T-cell (primary cell): ENCODE measurements at regions not wholly inside any gene's neighbourhood (a gene's known extent, or its start where the extent isn't known, plus 50 kb on each side); places are given as distances from the start of the nearest gene placed in this dataset.

Experiments used
- ATAC-seq, 4 experiments: fragments of 200-7000 bp in 3 of 4; fragments of 150-1000 bp in 1 of 4; cut with Tn5 transposase; replicated peaks in 1 of 4; 1 replicate in 3 of 4; 2 replicates in 1 of 4; pipeline ENCODE4 v1.10.0; 2021; ENCODE audit warnings: moderate library complexity in 3 of 4, mild to moderate bottlenecking in 2 of 4, moderate number of reproducible peaks in 1 of 4
- CTCF ChIA-PET, 2 donors: fragments of 300-600 bp; sonication (Branson Sonifier 250); formaldehyde crosslinking; loops; one replicate each; lab custom pipeline; 2022; ENCODE audit warnings: antibody characterized with exemption in 2 of 2; lab: Charles Lee
- POLR2A ChIA-PET, 2 donors: fragments of 300-600 bp; sonication (Branson Sonifier 250); formaldehyde crosslinking; loops; one replicate each; lab custom pipeline; 2022; ENCODE audit warnings: antibody characterized with exemption in 2 of 2; lab: Charles Lee
- DNase-seq, 35 experiments: peaks; one replicate each; pipeline versions ENCODE4 v3.0.0 to v3.0.0-alpha.2; 2013 to 2023
- H3K27ac ChIP-seq: one replicate; pipeline ENCODE4 v1.5.1; 2013; ENCODE audit warnings: low read length
- H3K27me3 ChIP-seq, 2 experiments: replicated peaks in 1 of 2; 1 replicate in 1 of 2; 2 replicates in 1 of 2; pipeline versions ENCODE4 v1.6.1 to v1.7.0; 2013; ENCODE audit warnings: low read length in 1 of 2, mixed read lengths in 1 of 2; ENCODE audit not compliant: control insufficient read depth in 2 of 2, insufficient read depth in 2 of 2; ENCODE audit errors: extremely low read depth in 1 of 2
- H3K36me3 ChIP-seq, 2 donors: 1 replicate in 1 of 2; 2 replicates in 1 of 2; pipeline versions ENCODE4 v1.6.1 to v1.7.0; 2013; ENCODE audit warnings: low read length in 1 of 2; ENCODE audit not compliant: control insufficient read depth in 2 of 2, insufficient read depth in 1 of 2; ENCODE audit errors: extremely low read depth in 1 of 2
- H3K4me1 ChIP-seq, 2 experiments: 1 replicate in 1 of 2; 2 replicates in 1 of 2; pipeline versions ENCODE4 v1.6.1 to v1.7.0; 2013; ENCODE audit warnings: low read length in 2 of 2, mixed read lengths in 1 of 2; ENCODE audit not compliant: insufficient read depth in 2 of 2, control insufficient read depth in 1 of 2; ENCODE audit errors: extremely low read depth in 1 of 2
- H3K4me3 ChIP-seq, 2 donors: 1 replicate in 1 of 2; 2 replicates in 1 of 2; pipeline versions ENCODE4 v1.5.1 to v1.7.0; 2013; ENCODE audit warnings: mild to moderate bottlenecking in 2 of 2, low read length in 1 of 2, moderate library complexity in 1 of 2; ENCODE audit not compliant: control insufficient read depth in 1 of 2; ENCODE audit errors: extremely low read depth in 1 of 2
- H3K9me3 ChIP-seq: 2 replicates; pipeline ENCODE4 v1.7.0; 2013
- H3K27ac Mint-ChIP-seq, 2 donors: one replicate each; pipeline ENCODE4 v1.8.0; 2020 to 2021; ENCODE audit warnings: mild to moderate bottlenecking in 2 of 2, mixed read lengths in 2 of 2
- H3K27me3 Mint-ChIP-seq, 2 donors: one replicate each; pipeline ENCODE4 v1.8.0; 2021 to 2022; ENCODE audit warnings: mixed read lengths in 2 of 2
- H3K36me3 Mint-ChIP-seq: one replicate; pipeline ENCODE4 v1.8.0; 2021; ENCODE audit warnings: mixed read lengths
- H3K4me1 Mint-ChIP-seq, 3 donors: one replicate each; pipeline ENCODE4 v1.8.0; 2020 to 2022; ENCODE audit warnings: mixed read lengths in 3 of 3, mild to moderate bottlenecking in 1 of 3
- H3K4me3 Mint-ChIP-seq, 3 donors: one replicate each; pipeline ENCODE4 v1.8.0; 2020 to 2022; ENCODE audit warnings: mild to moderate bottlenecking in 3 of 3, mixed read lengths in 3 of 3, moderate library complexity in 3 of 3
- H3K9me3 Mint-ChIP-seq, 3 donors: one replicate each; pipeline ENCODE4 v1.8.0; 2020 to 2022; ENCODE audit warnings: mixed read lengths in 3 of 3
- WGBS: methylation state at CpG from one replicate; pipeline ENCODE4 v1.1.5; 2013; ENCODE audit warnings: missing lambda C conversion rate; ENCODE audit not compliant: insufficient coverage; 5-methylcytosine and 5-hydroxymethylcytosine counted together

- Histone ChIP-seq H3K36me3 (no peaks in the 10 kb centered on the region), H3K4me1 (peaks cover 10 to 12% of the 10 kb centered on the region in 2 experiments), H3K4me3 (no peak overlapping the region), H3K27ac (no peak overlapping the region), H3K27me3 (no peaks in the 10 kb centered on the region), H3K9me3 (no peaks in the 10 kb centered on the region)
- H3K9me3 Mint-ChIP-seq: peaks cover 0 to 4% (median 0%) of the 10 kb centered on the region in 3 donors
- no peak overlapping the region for H3K4me3 Mint-ChIP-seq
- H3K27me3 Mint-ChIP-seq: peaks cover 0 to 9% of the 10 kb centered on the region in 2 donors
- ChIA-PET POLR2A (no interaction called here), CTCF (interaction anchor here in 1 of 2 donors (0.6 kb wide), 1 partner anchor 505 kb away, joined by 8 read pairs; no protein-coding TSS in a partner anchor)
- H3K36me3 Mint-ChIP-seq: peaks cover 4% of the 10 kb centered on the region
- peaks cover 13 to 16% (median 14%) of the 10 kb centered on the region in 3 donors for H3K4me1 Mint-ChIP-seq
- H3K27ac Mint-ChIP-seq: no peak overlapping the region
- no peak for ATAC-seq
- no CpG with 5 or more reads among the region's 2 CpGs for WGBS
- DNase-seq: no peak
These were observed 385.0 kb upstream of the TRIB2 start for GRCh38 chr2:12331698-12332097.

GRCh38 chr2:12333293-12333692, 383.4 kb upstream of the TRIB2 start:
- WGBS: 75% methylated on average over 2 of the region's 2 CpGs
- Mint-ChIP-seq H3K4me3 (no peak overlapping the region), H3K36me3 (peaks cover 4% of the 10 kb centered on the region), H3K27ac (no peak overlapping the region), H3K4me1 (peaks cover 12 to 14% (median 13%) of the 10 kb centered on the region in 3 donors), H3K27me3 (peaks cover 0 to 9% of the 10 kb centered on the region in 2 donors), H3K9me3 (peaks cover 0 to 4% (median 0%) of the 10 kb centered on the region in 3 donors)
- peaks cover 10 to 12% of the 10 kb centered on the region in 2 experiments for H3K4me1 ChIP-seq
- ChIA-PET CTCF (interaction anchor here in 1 of 2 donors (0.6 kb wide), 1 partner anchor 11 kb away, joined by 4 read pairs; no protein-coding TSS in a partner anchor), POLR2A (no interaction called here)
- no peaks in the 10 kb centered on the region for H3K36me3 ChIP-seq
- no peak overlapping the region for H3K27ac ChIP-seq
- no peaks in the 10 kb centered on the region for H3K9me3 ChIP-seq
- no peaks in the 10 kb centered on the region for H3K27me3 ChIP-seq
- DNase-seq: no peak
- no peak overlapping the region for H3K4me3 ChIP-seq
- ATAC-seq: no peak

- Mint-ChIP-seq H3K4me1 (peaks cover 12 to 14% (median 13%) of the 10 kb centered on the region in 3 donors), H3K4me3 (peak overlapping the region in 1 of 3 donors; percentile 38)
- CTCF ChIA-PET: interaction anchor here in 1 of 2 donors (0.7 to 1.0 kb wide), 2 partner anchors 15 to 653 kb away, joined by 3 read pairs; no protein-coding TSS in a partner anchor
These were observed 382.2 kb upstream of the TRIB2 start for GRCh38 chr2:12334412-12334966.

GRCh38 chr2:12335131-12335530, 381.6 kb upstream of the TRIB2 start:
- Mint-ChIP-seq H3K4me1 (peaks cover 12 to 14% (median 13%) of the 10 kb centered on the region in 3 donors), H3K36me3 (peaks cover 4% of the 10 kb centered on the region), H3K9me3 (peaks cover 0 to 4% (median 0%) of the 10 kb centered on the region in 3 donors), H3K4me3 (peak overlapping the region in 1 of 3 donors; percentile 38), H3K27me3 (peaks cover 0 to 9% of the 10 kb centered on the region in 2 donors), H3K27ac (no peak overlapping the region)
- Histone ChIP-seq H3K9me3 (no peaks in the 10 kb centered on the region), H3K4me1 (peaks cover 10 to 12% of the 10 kb centered on the region in 2 experiments), H3K4me3 (no peak overlapping the region), H3K27me3 (no peaks in the 10 kb centered on the region), H3K36me3 (no peaks in the 10 kb centered on the region), H3K27ac (no peak overlapping the region)
- DNase-seq (no peak), ATAC-seq (no peak)
- WGBS: 92% methylated on average over 2 of the region's 6 CpGs
- ChIA-PET POLR2A (interaction anchor here in 1 of 2 donors (0.5 kb wide), 1 partner anchor 809 kb away, joined by 5 read pairs; no protein-coding TSS in a partner anchor), CTCF (interaction anchor here in 1 of 2 donors (0.7 to 1.0 kb wide), 3 partner anchors 15 to 653 kb away, joined by 3 read pairs; no protein-coding TSS in a partner anchor)

More at GRCh38 chr2:12334412-12334966, 382.2 kb upstream of the TRIB2 start:
- H3K27ac ChIP-seq: no peak overlapping the region
- no peak overlapping the region for H3K27ac Mint-ChIP-seq
- H3K27me3 Mint-ChIP-seq: peaks cover 0 to 9% of the 10 kb centered on the region in 2 donors
- no peaks in the 10 kb centered on the region for H3K9me3 ChIP-seq
- H3K36me3 ChIP-seq: no peaks in the 10 kb centered on the region
- peak in 3 of 4 experiments; percentile 43 to 74 (median 73) for ATAC-seq
- POLR2A ChIA-PET: no interaction called here
- peaks cover 4% of the 10 kb centered on the region for H3K36me3 Mint-ChIP-seq
- no peaks in the 10 kb centered on the region for H3K27me3 ChIP-seq
- peak in 2 of 35 experiments; percentile 2 to 47 for DNase-seq
- peaks cover 10 to 12% of the 10 kb centered on the region in 2 experiments for H3K4me1 ChIP-seq
- H3K9me3 Mint-ChIP-seq: peaks cover 0 to 4% (median 0%) of the 10 kb centered on the region in 3 donors
- WGBS: 81% methylated on average over 6 of the region's 11 CpGs
- no peak overlapping the region for H3K4me3 ChIP-seq

- peaks cover 0 to 9% of the 10 kb centered on the region in 2 donors for H3K27me3 Mint-ChIP-seq
- H3K4me1 Mint-ChIP-seq: peaks cover 12 to 14% (median 13%) of the 10 kb centered on the region in 3 donors
- H3K9me3 Mint-ChIP-seq: peaks cover 0 to 4% (median 0%) of the 10 kb centered on the region in 3 donors
- Histone ChIP-seq H3K9me3 (no peaks in the 10 kb centered on the region), H3K36me3 (no peaks in the 10 kb centered on the region), H3K27ac (no peak overlapping the region), H3K4me3 (no peak overlapping the region), H3K27me3 (no peaks in the 10 kb centered on the region), H3K4me1 (peaks cover 10 to 12% of the 10 kb centered on the region in 2 experiments)
- no peak overlapping the region for H3K27ac Mint-ChIP-seq
- ChIA-PET CTCF (no interaction called here), POLR2A (no interaction called here)
- H3K36me3 Mint-ChIP-seq: peaks cover 4% of the 10 kb centered on the region
- no CpG with 5 or more reads among the region's 2 CpGs for WGBS
- no peak overlapping the region for H3K4me3 Mint-ChIP-seq
- DNase-seq (no peak), ATAC-seq (no peak)
These were observed 380.7 kb upstream of the TRIB2 start for GRCh38 chr2:12335995-12336394.

- Mint-ChIP-seq H3K9me3 (peaks cover 0 to 5% (median 3%) of the 10 kb centered on the region in 3 donors), H3K27me3 (no peaks in the 10 kb centered on the region), H3K4me3 (no peak overlapping the region), H3K27ac (no peak overlapping the region), H3K36me3 (no peaks in the 10 kb centered on the region), H3K4me1 (peaks cover 10 to 17% (median 11%) of the 10 kb centered on the region in 3 donors)
- DNase-seq (no peak), ATAC-seq (no peak)
- no peaks in the 10 kb centered on the region for H3K27me3 ChIP-seq
- no peaks in the 10 kb centered on the region for H3K9me3 ChIP-seq
- ChIA-PET CTCF (interaction anchor here (0.6 to 0.7 kb wide), 2 partner anchors 262 to 378 kb away, joined by 3 to 4 read pairs; no protein-coding TSS in a partner anchor), POLR2A (interaction anchor here in 1 of 2 donors (0.5 kb wide), 1 partner anchor 696 kb away, joined by 3 read pairs; no protein-coding TSS in a partner anchor)
- H3K4me1 ChIP-seq: peaks cover 8 to 10% of the 10 kb centered on the region in 2 experiments
- WGBS: 83% methylated on average over 2 of the region's 7 CpGs
- H3K36me3 ChIP-seq: no peaks in the 10 kb centered on the region
- H3K4me3 ChIP-seq: no peak overlapping the region
- H3K27ac ChIP-seq: no peak overlapping the region
These were observed 377.6 kb upstream of the TRIB2 start for GRCh38 chr2:12338946-12339697.
